ENCODE measurements at regions not wholly inside any gene's neighbourhood (a gene's known extent, or its start where the extent isn't known, plus 50 kb on each side); places are given as distances from the start of the nearest gene placed in this dataset.

DNA sequence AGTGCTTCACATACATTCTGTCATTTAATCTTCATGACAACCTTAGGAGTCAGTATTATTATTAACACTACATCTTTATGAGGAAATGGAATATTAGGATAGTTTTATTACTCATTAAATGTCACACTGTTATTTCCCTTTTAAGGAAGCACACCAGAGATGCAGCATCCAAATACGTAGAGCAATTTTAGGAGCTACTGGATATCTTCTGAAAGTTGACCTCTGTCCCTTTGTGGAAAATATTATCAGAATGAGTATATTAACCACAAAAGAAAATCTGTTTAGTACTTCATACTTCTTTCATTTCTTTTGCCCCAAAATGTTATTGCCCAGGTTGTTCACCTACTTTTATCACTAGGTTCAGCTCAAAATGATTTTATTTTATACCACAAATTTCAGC is 72.9 kb upstream of the APCDD1 start:
- no peak for TF ChIP-seq EZH2 (IDR thresholded peaks at IDR 0.05; ENCODE audit: insufficient read depth, low read length)
- TF ChIP-seq, protein P1, sequence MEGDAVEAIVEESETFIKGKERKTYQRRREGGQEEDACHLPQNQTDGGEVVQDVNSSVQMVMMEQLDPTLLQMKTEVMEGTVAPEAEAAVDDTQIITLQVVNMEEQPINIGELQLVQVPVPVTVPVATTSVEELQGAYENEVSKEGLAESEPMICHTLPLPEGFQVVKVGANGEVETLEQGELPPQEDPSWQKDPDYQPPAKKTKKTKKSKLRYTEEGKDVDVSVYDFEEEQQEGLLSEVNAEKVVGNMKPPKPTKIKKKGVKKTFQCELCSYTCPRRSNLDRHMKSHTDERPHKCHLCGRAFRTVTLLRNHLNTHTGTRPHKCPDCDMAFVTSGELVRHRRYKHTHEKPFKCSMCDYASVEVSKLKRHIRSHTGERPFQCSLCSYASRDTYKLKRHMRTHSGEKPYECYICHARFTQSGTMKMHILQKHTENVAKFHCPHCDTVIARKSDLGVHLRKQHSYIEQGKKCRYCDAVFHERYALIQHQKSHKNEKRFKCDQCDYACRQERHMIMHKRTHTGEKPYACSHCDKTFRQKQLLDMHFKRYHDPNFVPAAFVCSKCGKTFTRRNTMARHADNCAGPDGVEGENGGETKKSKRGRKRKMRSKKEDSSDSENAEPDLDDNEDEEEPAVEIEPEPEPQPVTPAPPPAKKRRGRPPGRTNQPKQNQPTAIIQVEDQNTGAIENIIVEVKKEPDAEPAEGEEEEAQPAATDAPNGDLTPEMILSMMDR (IDR thresholded peaks at IDR 0.05; ENCODE audit: insufficient read depth, low read depth, low read length) = no peak

All from astrocyte (in vitro differentiated cells and primary cell).